ENCODE measurements at regions not wholly inside any gene's neighbourhood (a gene's known extent, or its start where the extent isn't known, plus 50 kb on each side); places are given as distances from the start of the nearest gene placed in this dataset.
"Not testable (repeated sequence)": the region's sequence is repeated elsewhere in the genome, so short reads cannot be mapped to it uniquely, and the experiment has no call there.

DNA sequence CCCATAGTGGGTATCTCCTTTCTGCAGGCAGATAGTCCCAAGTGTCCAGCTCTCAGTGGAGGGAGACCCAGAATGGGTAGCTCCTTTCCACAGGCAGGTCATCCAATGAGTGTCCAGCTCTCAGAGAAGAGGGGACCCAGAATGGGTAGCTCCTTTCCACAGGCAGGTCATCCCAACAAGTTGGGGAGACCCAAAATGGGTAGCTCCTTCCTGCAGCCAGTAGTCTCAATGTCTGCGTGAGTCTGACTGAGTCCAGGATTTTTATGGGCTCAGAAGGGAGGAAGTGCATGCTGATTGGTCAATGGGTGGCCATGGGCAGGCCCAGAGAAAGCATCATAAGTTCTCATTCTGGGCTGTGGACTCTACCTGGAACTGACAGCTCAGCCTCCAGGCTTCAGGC lies 150.7 kb upstream of the P2RY1 start:
- peaks cover 11% of the 10 kb centered on the region for H3K9me3 Mint-ChIP-seq
- no peak overlapping the region for H3K4me3 Mint-ChIP-seq
- H3K4me1 Mint-ChIP-seq (ENCODE audit: low read depth) = no peaks in the 10 kb centered on the region
- no peaks in the 10 kb centered on the region for H3K36me3 Mint-ChIP-seq (ENCODE audit: low read depth)
- H3K27ac Mint-ChIP-seq = no peak overlapping the region
- DNase-seq = no peak
- TF ChIP-seq, protein P1, sequence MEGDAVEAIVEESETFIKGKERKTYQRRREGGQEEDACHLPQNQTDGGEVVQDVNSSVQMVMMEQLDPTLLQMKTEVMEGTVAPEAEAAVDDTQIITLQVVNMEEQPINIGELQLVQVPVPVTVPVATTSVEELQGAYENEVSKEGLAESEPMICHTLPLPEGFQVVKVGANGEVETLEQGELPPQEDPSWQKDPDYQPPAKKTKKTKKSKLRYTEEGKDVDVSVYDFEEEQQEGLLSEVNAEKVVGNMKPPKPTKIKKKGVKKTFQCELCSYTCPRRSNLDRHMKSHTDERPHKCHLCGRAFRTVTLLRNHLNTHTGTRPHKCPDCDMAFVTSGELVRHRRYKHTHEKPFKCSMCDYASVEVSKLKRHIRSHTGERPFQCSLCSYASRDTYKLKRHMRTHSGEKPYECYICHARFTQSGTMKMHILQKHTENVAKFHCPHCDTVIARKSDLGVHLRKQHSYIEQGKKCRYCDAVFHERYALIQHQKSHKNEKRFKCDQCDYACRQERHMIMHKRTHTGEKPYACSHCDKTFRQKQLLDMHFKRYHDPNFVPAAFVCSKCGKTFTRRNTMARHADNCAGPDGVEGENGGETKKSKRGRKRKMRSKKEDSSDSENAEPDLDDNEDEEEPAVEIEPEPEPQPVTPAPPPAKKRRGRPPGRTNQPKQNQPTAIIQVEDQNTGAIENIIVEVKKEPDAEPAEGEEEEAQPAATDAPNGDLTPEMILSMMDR (IDR thresholded peaks at IDR 0.05) = no peak
- no peaks in the 10 kb centered on the region; the same call in 1 of the 2 replicates for H3K27me3 Mint-ChIP-seq (ENCODE audit: insufficient read depth)

- TF ChIP-seq, protein P1 (IDR thresholded peaks at IDR 0.05) = no peak
- no peak for DNase-seq
- H3K36me3 Mint-ChIP-seq (ENCODE audit: low read depth) = no peaks in the 10 kb centered on the region
- no peaks in the 10 kb centered on the region; the same call in 1 of the 2 replicates for H3K27me3 Mint-ChIP-seq (ENCODE audit: insufficient read depth)
- no peak overlapping the region for H3K27ac Mint-ChIP-seq
- no peaks in the 10 kb centered on the region for H3K4me1 Mint-ChIP-seq (ENCODE audit: low read depth)
- peaks cover 33% of the 10 kb centered on the region for H3K9me3 Mint-ChIP-seq
- H3K4me3 Mint-ChIP-seq = no peak overlapping the region
Observed at GRCh38 chr3:152688313-152688712, 146.6 kb upstream of the P2RY1 start.

- not testable (repeated sequence) for H3K4me3 Mint-ChIP-seq; H3K36me3 Mint-ChIP-seq (ENCODE audit: low read depth); H3K4me1 Mint-ChIP-seq (ENCODE audit: low read depth); H3K27me3 Mint-ChIP-seq (ENCODE audit: insufficient read depth); DNase-seq; H3K27ac Mint-ChIP-seq
- peaks cover 40% of the 10 kb centered on the region for H3K9me3 Mint-ChIP-seq
Observed at GRCh38 chr3:152692326-152692725, 142.6 kb upstream of the P2RY1 start.

DNA sequence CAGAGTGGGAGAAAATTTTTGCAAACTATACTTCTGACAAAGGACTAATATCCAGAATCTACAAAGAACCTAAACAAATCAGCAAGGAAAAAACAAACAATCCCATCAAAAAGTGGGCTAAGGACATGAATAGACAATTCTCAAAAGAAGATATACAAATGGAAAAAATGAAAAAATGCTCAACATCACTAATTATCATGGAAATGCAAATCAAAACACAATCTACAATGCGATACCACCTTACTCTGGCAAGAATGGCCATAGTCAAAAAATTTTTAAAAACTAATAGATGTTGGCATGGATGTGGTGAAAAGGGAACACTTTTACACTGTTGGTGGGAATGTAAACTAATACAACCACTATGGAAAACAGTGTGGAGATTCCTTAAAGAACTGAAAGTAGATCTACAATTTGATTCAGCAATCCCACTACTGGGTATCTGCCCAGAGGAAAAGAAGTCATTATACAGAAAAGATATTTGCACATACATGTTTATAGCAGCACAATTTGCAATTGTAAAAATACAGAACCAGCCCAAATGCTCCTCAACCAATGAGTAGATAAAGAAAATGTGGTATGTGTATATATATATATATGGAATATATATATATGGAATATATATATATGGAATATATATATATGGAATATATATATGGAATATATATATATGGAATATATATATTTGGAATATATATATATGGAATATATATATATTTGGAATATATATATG lies 141.2 kb upstream of the P2RY1 start:
- not testable (repeated sequence) for H3K27me3 Mint-ChIP-seq (ENCODE audit: insufficient read depth); DNase-seq; H3K4me3 Mint-ChIP-seq; H3K36me3 Mint-ChIP-seq (ENCODE audit: low read depth); H3K27ac Mint-ChIP-seq; H3K4me1 Mint-ChIP-seq (ENCODE audit: low read depth)
- H3K9me3 Mint-ChIP-seq = peaks cover 40% of the 10 kb centered on the region

- Mint-ChIP-seq H3K4me3 (no peak overlapping the region), H3K27me3 (ENCODE audit: insufficient read depth) (peaks cover 1% of the 10 kb centered on the region; the same call in 1 of the 2 replicates), H3K9me3 (peaks cover 39% of the 10 kb centered on the region), H3K4me1 (ENCODE audit: low read depth) (no peaks in the 10 kb centered on the region), H3K36me3 (ENCODE audit: low read depth) (no peaks in the 10 kb centered on the region), H3K27ac (no peak overlapping the region)
- TF ChIP-seq, protein P1 (IDR thresholded peaks at IDR 0.05) = no peak
- DNase-seq = no peak
Observed at GRCh38 chr3:152695840-152696239, 139.1 kb upstream of the P2RY1 start.

GRCh38 chr3:152696962-152697361 lies 138.0 kb upstream of the P2RY1 start:
- Mint-ChIP-seq H3K36me3 (ENCODE audit: low read depth) (no peaks in the 10 kb centered on the region), H3K27me3 (ENCODE audit: insufficient read depth) (peaks cover 1% of the 10 kb centered on the region; the same call in 1 of the 2 replicates), H3K27ac (no peak overlapping the region), H3K4me1 (ENCODE audit: low read depth) (no peaks in the 10 kb centered on the region), H3K9me3 (peaks cover 43% of the 10 kb centered on the region), H3K4me3 (no peak overlapping the region)
- TF ChIP-seq, protein P1 (IDR thresholded peaks at IDR 0.05) = no peak
- DNase-seq = no peak

Measured in HFFc6 (cell line).